OCI-LY7 (cell line): ENCODE measurements at regions not wholly inside any gene's neighbourhood (a gene's known extent, or its start where the extent isn't known, plus 50 kb on each side); places are given as distances from the start of the nearest gene placed in this dataset.

Experiments used
- BruUV-seq: library from RNA; stranded (reverse); fragments of 400-500 nt; replicated peaks from 2 replicates; lab custom pipeline; 2021; lab: Mats Ljungman, UMichigan
- CTCF ChIA-PET: fragments of 300-600 bp; sonication (Branson Sonifier 250); formaldehyde crosslinking; loops from one replicate; lab custom pipeline; 2022; ENCODE audit warnings: antibody characterized with exemption; ENCODE audit not compliant: unreplicated experiment; lab: Charles Lee
- POLR2A ChIA-PET: fragments of 300-600 bp; sonication (Branson Sonifier 250); formaldehyde crosslinking; loops from one replicate; lab custom pipeline; 2022; ENCODE audit warnings: antibody characterized with exemption; lab: Charles Lee
- DNase-seq: peaks from one replicate; pipeline ENCODE4 v3.0.0-alpha.2; 2015; ENCODE audit warnings: low spot score
- H2AFZ ChIP-seq: fragments of 200-600 bp; sonication (generic), shearing (Covaris generic); 2 replicates; pipeline ENCODE4 v1.6.1; 2014; ENCODE audit warnings: mild to moderate bottlenecking, antibody characterized with exemption, low read length, moderate library complexity
- H3K27ac ChIP-seq: fragments of 200-600 bp; sonication (generic); 2 replicates; pipeline ENCODE4 v1.5.1; 2014; ENCODE audit warnings: mixed run types, low read depth, mild to moderate bottlenecking, moderate library complexity, low read length, inconsistent platforms; ENCODE audit not compliant: poor library complexity, severe bottlenecking
- H3K36me3 ChIP-seq: fragments of 200-600 bp; sonication (generic); 2 replicates; pipeline ENCODE4 v1.6.1; 2014; ENCODE audit warnings: mild to moderate bottlenecking, antibody characterized with exemption, low read length, moderate library complexity, mixed read lengths; ENCODE audit not compliant: insufficient read depth
- H3K4me1 ChIP-seq: fragments of 200-600 bp; sonication (generic); 2 replicates; pipeline ENCODE4 v1.5.1; 2014; ENCODE audit warnings: mild to moderate bottlenecking, low read length; ENCODE audit not compliant: insufficient read depth, poor library complexity, severe bottlenecking
- H3K4me2 ChIP-seq: fragments of 200-600 bp; sonication (generic); 2 replicates; pipeline ENCODE4 v1.6.1; 2014; ENCODE audit warnings: mild to moderate bottlenecking, low read length
- H3K4me3 ChIP-seq: fragments of 200-600 bp; sonication (generic); 2 replicates; pipeline ENCODE4 v1.5.1; 2014; ENCODE audit warnings: mild to moderate bottlenecking, low read depth, low read length; ENCODE audit not compliant: poor library complexity, severe bottlenecking
- H3K79me2 ChIP-seq: fragments of 200-600 bp; sonication (generic); 2 replicates; pipeline ENCODE4 v1.6.1; 2016; ENCODE audit warnings: low read depth, mild to moderate bottlenecking, low read length, moderate library complexity, mixed read lengths; ENCODE audit not compliant: insufficient read depth
- H3K9me2 ChIP-seq: fragments of 200-600 bp; sonication (generic); 2 replicates; pipeline ENCODE4 v1.6.1; 2016; ENCODE audit warnings: mild to moderate bottlenecking, low read length, mixed read lengths; ENCODE audit not compliant: insufficient read depth
- H3K9me3 ChIP-seq: fragments of 200-600 bp; sonication (generic); 2 replicates; pipeline ENCODE4 v1.6.1; 2014; ENCODE audit warnings: mild to moderate bottlenecking, mixed run types, low read length, mixed read lengths
- H4K20me1 ChIP-seq: fragments of 200-600 bp; sonication (generic); 2 replicates; pipeline ENCODE4 v1.6.1; 2014; ENCODE audit warnings: mild to moderate bottlenecking, antibody characterized with exemption, low read length, moderate library complexity, mixed read lengths; ENCODE audit not compliant: insufficient read depth
- CTCF ChIP-seq: fragments of 200-600 bp; sonication (generic); conservative IDR thresholded peaks from 2 replicates; pipeline ENCODE4 v1.5.1; 2014; ENCODE audit warnings: mild to moderate bottlenecking, antibody characterized with exemption, low read length, moderate library complexity, mixed read lengths
- EZH2phosphoT487 ChIP-seq: fragments of 200-600 bp; sonication (generic); IDR thresholded peaks from 2 replicates; pipeline ENCODE4 v1.6.1; 2018; ENCODE audit warnings: low read depth, borderline replicate concordance, mild to moderate bottlenecking, mixed run types, antibody characterized with exemption, low read length, moderate library complexity, mixed read lengths
- intact Hi-C: fragments of 100-400 bp; cut with micrococcal nuclease; formaldehyde crosslinking; loops from one replicate; pipeline ENCODE4 v1.10.0; 2022; ENCODE audit not compliant: unreplicated experiment

DNA sequence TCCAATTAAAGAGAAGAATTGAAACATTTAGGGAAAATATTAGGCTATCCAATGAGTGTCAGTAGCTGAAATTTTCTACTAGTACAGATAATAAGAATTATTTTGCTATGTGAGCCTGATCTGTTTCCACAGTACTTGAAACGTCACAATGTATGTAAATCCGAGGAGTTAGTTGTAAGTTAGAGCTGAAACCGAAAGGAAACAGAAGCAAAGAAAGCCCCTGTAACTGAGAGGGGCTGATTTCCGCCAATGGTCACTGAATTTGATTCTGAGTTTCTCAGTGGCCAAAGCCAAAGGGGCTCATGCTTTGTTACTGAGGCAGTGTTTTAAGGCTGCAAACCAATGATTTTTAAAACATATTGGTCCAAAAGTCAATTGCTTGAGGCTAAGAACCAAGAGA is 168.3 kb upstream of the DUSP10 start:
- intact Hi-C loops = no loop called here
- no peaks in the 10 kb centered on the region for H3K79me2 ChIP-seq
- no peaks in the 10 kb centered on the region for H3K4me1 ChIP-seq
- CTCF ChIA-PET = no interaction called here
- POLR2A ChIA-PET = no interaction called here
- TF ChIP-seq EZH2phosphoT487 (no peak), CTCF (no peak)
- no peak overlapping the region for H3K27ac ChIP-seq
- no peak for DNase-seq
- BruUV-seq = no TSS peak
- H3K4me2 ChIP-seq = no peak overlapping the region
- H3K9me3 ChIP-seq = no peaks in the 10 kb centered on the region
- no peaks in the 10 kb centered on the region for H4K20me1 ChIP-seq
- H3K9me2 ChIP-seq = no peaks in the 10 kb centered on the region
- H2AFZ ChIP-seq = no peak overlapping the region
- H3K4me3 ChIP-seq = no peak overlapping the region
- H3K36me3 ChIP-seq = no peaks in the 10 kb centered on the region

DNA sequence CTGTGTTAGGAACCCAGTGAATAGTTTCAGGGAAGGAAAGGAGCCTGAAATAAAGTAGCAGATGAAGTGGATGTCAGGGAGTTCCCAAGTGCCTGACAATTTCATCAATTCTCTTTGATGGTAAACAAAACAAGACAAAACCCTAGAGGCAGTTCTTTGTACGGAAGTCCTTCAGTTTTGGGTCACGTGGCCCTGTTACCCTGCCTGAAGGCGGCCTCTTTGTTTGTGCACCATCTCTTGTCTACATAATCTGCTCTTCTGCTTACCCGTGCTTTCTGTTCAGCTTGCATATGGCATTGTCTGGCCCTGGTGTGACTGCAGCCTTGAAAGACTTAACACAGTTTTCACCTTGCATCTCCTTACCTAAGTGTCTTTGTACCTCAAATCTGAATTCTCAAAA is 166.7 kb upstream of the DUSP10 start:
- BruUV-seq = no TSS peak
- CTCF ChIA-PET = no interaction called here
- H2AFZ ChIP-seq = no peak overlapping the region
- TF ChIP-seq CTCF (no peak), EZH2phosphoT487 (no peak)
- no peaks in the 10 kb centered on the region for H3K9me3 ChIP-seq
- no peaks in the 10 kb centered on the region for H3K9me2 ChIP-seq
- H3K79me2 ChIP-seq = no peaks in the 10 kb centered on the region
- H3K4me3 ChIP-seq = no peak overlapping the region
- H3K27ac ChIP-seq = no peak overlapping the region
- POLR2A ChIA-PET = interaction anchor here (0.5 to 0.7 kb wide), 2 partner anchors 238 to 368 kb away, joined by 3 to 5 read pairs; no protein-coding TSS in a partner anchor
- intact Hi-C loops = no loop called here
- DNase-seq = no peak
- no peaks in the 10 kb centered on the region for H3K4me1 ChIP-seq
- no peak overlapping the region for H3K4me2 ChIP-seq
- no peaks in the 10 kb centered on the region for H4K20me1 ChIP-seq
- H3K36me3 ChIP-seq = no peaks in the 10 kb centered on the region

DNA sequence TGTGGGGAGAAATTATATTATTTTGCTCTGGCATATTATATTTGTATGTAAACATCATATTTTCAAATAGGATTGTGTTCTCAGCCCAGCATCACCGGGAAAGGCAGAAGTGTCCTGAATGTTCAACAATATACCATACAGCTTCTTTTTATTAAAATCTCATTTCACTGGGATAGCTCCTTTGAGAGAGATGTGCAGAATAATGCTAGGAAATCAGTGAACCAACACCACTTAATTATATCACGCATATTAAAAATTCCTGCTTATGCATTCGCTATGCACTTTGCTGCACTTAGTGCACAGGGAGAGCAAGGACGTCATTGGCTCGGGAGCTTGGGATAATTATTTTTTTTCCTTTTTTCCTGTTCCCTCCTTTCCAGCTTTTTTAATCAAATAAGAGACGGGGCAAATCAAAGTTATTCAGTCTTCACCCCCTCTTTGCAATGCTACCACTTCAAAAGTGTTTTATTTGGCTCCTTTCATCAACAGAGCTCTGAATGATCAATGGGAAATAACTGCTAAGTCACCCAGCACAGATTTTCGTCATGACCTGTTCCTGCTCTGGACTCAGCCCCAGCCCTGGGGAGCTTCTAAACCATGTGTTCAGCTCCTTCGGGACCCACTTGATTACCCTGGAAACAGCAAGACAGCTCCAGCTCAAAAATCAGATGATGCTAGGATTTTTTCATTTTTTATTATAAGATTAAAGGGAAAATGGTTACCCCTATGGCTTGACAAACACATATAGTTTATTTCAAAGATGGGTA is 165.5 kb upstream of the DUSP10 start:
- Histone ChIP-seq H3K4me1 (no peaks in the 10 kb centered on the region), H3K79me2 (no peaks in the 10 kb centered on the region), H3K9me2 (no peaks in the 10 kb centered on the region), H3K36me3 (no peaks in the 10 kb centered on the region), H2AFZ (no peak overlapping the region), H3K27ac (no peak overlapping the region), H3K4me3 (no peak overlapping the region), H4K20me1 (no peaks in the 10 kb centered on the region), H3K9me3 (no peaks in the 10 kb centered on the region), H3K4me2 (no peak overlapping the region)
- no TSS peak for BruUV-seq
- ChIA-PET POLR2A (interaction anchor here (0.6 to 1.9 kb wide), 4 partner anchors 9 to 823 kb away, joined by 3 to 4 read pairs (median 4); no protein-coding TSS in a partner anchor), CTCF (no interaction called here)
- DNase-seq = no peak
- intact Hi-C loops = no loop called here
- TF ChIP-seq CTCF (no peak), EZH2phosphoT487 (no peak)
